Astrocyte (in vitro differentiated cells and primary cell): ENCODE measurements at regions not wholly inside any gene's neighbourhood (a gene's known extent, or its start where the extent isn't known, plus 50 kb on each side); places are given as distances from the start of the nearest gene placed in this dataset.

Experiments
- EZH2 ChIP-seq: IDR thresholded peaks from 2 replicates; pipeline ENCODE4 v1.6.1; 2012; ENCODE audit warnings: mild to moderate bottlenecking, low read length, inconsistent platforms; ENCODE audit not compliant: insufficient read depth
- TF ChIP-seq, protein P1 (sequence below): IDR thresholded peaks from 2 replicates; pipeline ENCODE4 v1.5.1; 2011; ENCODE audit warnings: low read depth, mild to moderate bottlenecking, inconsistent platforms, low read length, moderate library complexity; ENCODE audit not compliant: insufficient read depth

- TF ChIP-seq, protein P1, sequence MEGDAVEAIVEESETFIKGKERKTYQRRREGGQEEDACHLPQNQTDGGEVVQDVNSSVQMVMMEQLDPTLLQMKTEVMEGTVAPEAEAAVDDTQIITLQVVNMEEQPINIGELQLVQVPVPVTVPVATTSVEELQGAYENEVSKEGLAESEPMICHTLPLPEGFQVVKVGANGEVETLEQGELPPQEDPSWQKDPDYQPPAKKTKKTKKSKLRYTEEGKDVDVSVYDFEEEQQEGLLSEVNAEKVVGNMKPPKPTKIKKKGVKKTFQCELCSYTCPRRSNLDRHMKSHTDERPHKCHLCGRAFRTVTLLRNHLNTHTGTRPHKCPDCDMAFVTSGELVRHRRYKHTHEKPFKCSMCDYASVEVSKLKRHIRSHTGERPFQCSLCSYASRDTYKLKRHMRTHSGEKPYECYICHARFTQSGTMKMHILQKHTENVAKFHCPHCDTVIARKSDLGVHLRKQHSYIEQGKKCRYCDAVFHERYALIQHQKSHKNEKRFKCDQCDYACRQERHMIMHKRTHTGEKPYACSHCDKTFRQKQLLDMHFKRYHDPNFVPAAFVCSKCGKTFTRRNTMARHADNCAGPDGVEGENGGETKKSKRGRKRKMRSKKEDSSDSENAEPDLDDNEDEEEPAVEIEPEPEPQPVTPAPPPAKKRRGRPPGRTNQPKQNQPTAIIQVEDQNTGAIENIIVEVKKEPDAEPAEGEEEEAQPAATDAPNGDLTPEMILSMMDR, result no peak
- no peak for TF ChIP-seq EZH2
These were observed 64.4 kb upstream of the HPGD start for GRCh38 chr4:174586651-174587050.
